ENCODE measurements at regions not wholly inside any gene's neighbourhood (a gene's known extent, or its start where the extent isn't known, plus 50 kb on each side); places are given as distances from the start of the nearest gene placed in this dataset.
"Not testable (repeated sequence)": the region's sequence is repeated elsewhere in the genome, so short reads cannot be mapped to it uniquely, and the experiment has no call there.

DNA sequence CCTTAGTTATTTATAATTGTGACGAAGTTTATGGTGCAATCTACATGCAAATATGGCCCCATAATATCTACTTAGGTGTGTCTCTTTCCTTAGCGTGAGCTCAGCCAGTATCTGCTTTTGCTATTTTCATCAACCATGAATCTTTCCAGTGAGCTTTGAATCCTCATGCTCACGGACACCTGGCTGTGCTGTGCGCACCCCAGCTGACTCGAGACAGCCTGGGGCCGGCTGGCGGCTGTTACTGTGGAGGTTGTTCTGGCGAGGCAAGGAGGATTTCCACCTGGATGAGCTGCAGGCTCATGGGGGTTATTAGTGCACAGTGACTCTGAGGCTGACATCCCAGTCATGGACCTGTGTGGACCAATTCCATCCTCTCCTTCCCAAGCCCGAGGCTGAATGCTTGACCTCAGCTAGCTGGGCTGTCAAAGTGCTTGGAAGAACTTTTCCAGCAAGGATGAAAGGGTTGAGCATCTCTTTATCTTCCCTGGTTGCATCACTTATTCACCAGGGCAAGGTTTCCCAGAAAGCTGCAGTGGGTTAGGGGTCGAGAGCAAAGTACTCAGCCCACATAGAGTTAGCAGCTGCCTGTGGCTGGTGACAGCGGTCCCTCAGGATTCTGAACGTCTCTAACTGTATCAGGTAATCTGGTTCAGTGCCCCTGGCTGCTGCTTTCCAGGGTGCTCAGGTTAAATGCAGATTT, 141.7 kb downstream of the ARL4C start:
- TF ChIP-seq EP300 (IDR thresholded peaks at IDR 0.05) (no peak), POLR2A (IDR thresholded peaks at IDR 0.05) (no peak)
- TF ChIP-seq, protein P1, sequence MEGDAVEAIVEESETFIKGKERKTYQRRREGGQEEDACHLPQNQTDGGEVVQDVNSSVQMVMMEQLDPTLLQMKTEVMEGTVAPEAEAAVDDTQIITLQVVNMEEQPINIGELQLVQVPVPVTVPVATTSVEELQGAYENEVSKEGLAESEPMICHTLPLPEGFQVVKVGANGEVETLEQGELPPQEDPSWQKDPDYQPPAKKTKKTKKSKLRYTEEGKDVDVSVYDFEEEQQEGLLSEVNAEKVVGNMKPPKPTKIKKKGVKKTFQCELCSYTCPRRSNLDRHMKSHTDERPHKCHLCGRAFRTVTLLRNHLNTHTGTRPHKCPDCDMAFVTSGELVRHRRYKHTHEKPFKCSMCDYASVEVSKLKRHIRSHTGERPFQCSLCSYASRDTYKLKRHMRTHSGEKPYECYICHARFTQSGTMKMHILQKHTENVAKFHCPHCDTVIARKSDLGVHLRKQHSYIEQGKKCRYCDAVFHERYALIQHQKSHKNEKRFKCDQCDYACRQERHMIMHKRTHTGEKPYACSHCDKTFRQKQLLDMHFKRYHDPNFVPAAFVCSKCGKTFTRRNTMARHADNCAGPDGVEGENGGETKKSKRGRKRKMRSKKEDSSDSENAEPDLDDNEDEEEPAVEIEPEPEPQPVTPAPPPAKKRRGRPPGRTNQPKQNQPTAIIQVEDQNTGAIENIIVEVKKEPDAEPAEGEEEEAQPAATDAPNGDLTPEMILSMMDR (IDR thresholded peaks at IDR 0.05): no peak
- H3K4me3 ChIP-seq: no peak overlapping the region
- H3K9me3 ChIP-seq: peaks cover 0 to 24% (median 2%) of the 10 kb centered on the region in 4 donors
- no peak overlapping the region for H3K27ac ChIP-seq
- no peaks in the 10 kb centered on the region for H3K27me3 ChIP-seq
- DNase-seq (ENCODE audit: low spot score in 2 of 2): no peak
- H3K36me3 ChIP-seq: no peaks in the 10 kb centered on the region
- H3K4me1 ChIP-seq: no peaks in the 10 kb centered on the region
- 44 to 64% methylated on average over 11 to 12 of the region's 12 CpGs for WGBS, 2 donors

GRCh38 chr2:234352270-234352669, 144.6 kb downstream of the ARL4C start:
- Histone ChIP-seq H3K9me3 (peaks cover 0 to 13% (median 0%) of the 10 kb centered on the region in 4 donors), H3K27me3 (no peaks in the 10 kb centered on the region), H3K4me1 (no peaks in the 10 kb centered on the region), H3K4me3 (no peak overlapping the region), H3K27ac (no peak overlapping the region), H3K36me3 (no peaks in the 10 kb centered on the region)
- no peak for DNase-seq (ENCODE audit: low spot score in 2 of 2)
- 93 to 95% methylated on average over 7 of the region's 7 CpGs for WGBS, 2 donors
- no peak for TF ChIP-seq EP300 (IDR thresholded peaks at IDR 0.05)
- TF ChIP-seq POLR2A (IDR thresholded peaks at IDR 0.05): no peak
- TF ChIP-seq, protein P1 (IDR thresholded peaks at IDR 0.05): no peak

DNA sequence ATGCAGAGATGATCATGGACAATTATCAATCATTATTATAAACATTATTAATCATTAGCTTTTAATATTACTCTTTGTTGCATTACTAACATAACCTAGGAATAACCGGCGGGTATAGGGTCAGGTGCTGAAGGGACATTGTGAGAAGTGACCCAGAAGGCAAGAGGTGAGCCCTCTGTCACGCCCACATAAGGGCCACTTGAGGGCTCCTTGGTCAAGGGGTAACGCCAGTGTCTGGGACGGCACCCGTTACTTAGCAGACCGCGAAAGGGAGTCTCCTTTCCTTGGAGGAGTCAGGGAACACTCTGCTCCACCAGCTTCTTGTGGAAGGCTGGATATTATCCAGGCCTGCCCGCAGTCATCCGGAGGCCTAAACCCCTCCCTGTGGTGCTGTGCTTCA, 145.0 kb downstream of the ARL4C start:
- not testable (repeated sequence) for DNase-seq (ENCODE audit: low spot score in 2 of 2); H3K4me3 ChIP-seq; H3K27ac ChIP-seq; H3K36me3 ChIP-seq; H3K27me3 ChIP-seq; H3K4me1 ChIP-seq
- peaks cover 0 to 13% (median 0%) of the 10 kb centered on the region in 4 donors for H3K9me3 ChIP-seq
- 91 to 92% methylated on average over 10 of the region's 10 CpGs for WGBS, 2 donors

GRCh38 chr2:234348081-234348480, 148.8 kb downstream of the ARL4C start:
- no peaks in the 10 kb centered on the region for H3K36me3 ChIP-seq

DNA sequence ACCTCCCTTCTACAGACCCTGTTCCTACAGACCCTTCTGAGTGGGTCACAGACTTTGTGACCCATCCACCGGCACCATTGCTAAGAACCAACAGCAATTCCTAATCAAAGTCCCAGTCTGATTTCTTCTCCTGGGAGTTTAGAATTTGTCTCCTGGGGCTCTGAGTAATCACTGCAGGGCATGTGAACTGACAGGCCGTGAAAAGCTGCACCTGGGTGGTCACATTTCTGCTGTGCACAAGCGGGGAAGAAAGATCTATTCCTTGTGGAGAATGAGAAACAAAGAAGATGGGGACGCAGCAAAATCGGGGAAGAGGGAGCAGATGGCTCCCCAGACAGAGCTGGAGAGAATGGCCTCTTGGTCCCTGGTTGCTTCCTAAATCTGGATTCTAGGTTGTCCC, 151.0 kb downstream of the ARL4C start:
- 71 to 73% methylated on average over 5 of the region's 5 CpGs for WGBS, 2 donors
- no peaks in the 10 kb centered on the region for H3K9me3 ChIP-seq
- no peak for DNase-seq (ENCODE audit: low spot score in 2 of 2)
- TF ChIP-seq, protein P1 (IDR thresholded peaks at IDR 0.05): no peak
- no peak for TF ChIP-seq EP300 (IDR thresholded peaks at IDR 0.05)
- no peak for TF ChIP-seq POLR2A (IDR thresholded peaks at IDR 0.05)
- no peak overlapping the region for H3K4me3 ChIP-seq
- no peaks in the 10 kb centered on the region for H3K4me1 ChIP-seq
- no peaks in the 10 kb centered on the region for H3K36me3 ChIP-seq
- no peak overlapping the region for H3K27ac ChIP-seq
- H3K27me3 ChIP-seq: no peaks in the 10 kb centered on the region

More at GRCh38 chr2:234348081-234348480, 148.8 kb downstream of the ARL4C start:
- TF ChIP-seq, protein P1 (IDR thresholded peaks at IDR 0.05): no peak
- TF ChIP-seq POLR2A (IDR thresholded peaks at IDR 0.05): no peak
- peak; percentile 70 to 83 for TF ChIP-seq EP300 (IDR thresholded peaks at IDR 0.05)
- no peaks in the 10 kb centered on the region for H3K4me1 ChIP-seq
- no peak overlapping the region for H3K4me3 ChIP-seq
- no peaks in the 10 kb centered on the region for H3K27me3 ChIP-seq
- WGBS, 2 donors: 77 to 78% methylated on average over 9 of the region's 9 CpGs
- no peak overlapping the region for H3K27ac ChIP-seq
- DNase-seq (ENCODE audit: low spot score in 2 of 2): no peak
- H3K9me3 ChIP-seq: peaks cover 0 to 9% (median 0%) of the 10 kb centered on the region in 4 donors
